H9 (cell line): ENCODE measurements at regions not wholly inside any gene's neighbourhood (a gene's known extent, or its start where the extent isn't known, plus 50 kb on each side); places are given as distances from the start of the nearest gene placed in this dataset.
A peak's percentile ranks its signal among the peaks of the same experiment; 100 is the strongest.

ENCODE experiments used
- DNase-seq: peaks from one replicate; pipeline ENCODE4 v3.0.0-alpha.2; 2017
- H2AFZ ChIP-seq: one replicate; pipeline ENCODE4 v1.6.1; 2013; ENCODE audit warnings: mild to moderate bottlenecking, low read length, control low read depth, moderate library complexity
- H2AK5ac ChIP-seq: 2 replicates; pipeline ENCODE4 v1.6.1; 2013; ENCODE audit warnings: low read length, control low read depth, mixed read lengths; ENCODE audit not compliant: insufficient read length
- H2BK120ac ChIP-seq: one replicate; pipeline ENCODE4 v1.6.1; 2013; ENCODE audit warnings: low read depth, mild to moderate bottlenecking, low read length, control low read depth, inconsistent platforms; ENCODE audit not compliant: poor library complexity, severe bottlenecking
- H2BK12ac ChIP-seq: 2 replicates; pipeline ENCODE4 v1.6.1; 2013; ENCODE audit warnings: low read length, control low read depth, mixed read lengths, low read depth; ENCODE audit not compliant: insufficient read length
- H2BK15ac ChIP-seq: 2 replicates; pipeline ENCODE4 v1.6.1; 2013; ENCODE audit warnings: low read depth, low read length, control low read depth
- H2BK20ac ChIP-seq: one replicate; pipeline ENCODE4 v1.6.1; 2013; ENCODE audit warnings: low read depth, mild to moderate bottlenecking, low read length, control low read depth, inconsistent platforms; ENCODE audit not compliant: poor library complexity, severe bottlenecking
- H2BK5ac ChIP-seq: 2 replicates; pipeline ENCODE4 v1.6.1; 2013; ENCODE audit warnings: low read length, control low read depth, mixed read lengths; ENCODE audit not compliant: insufficient read length
- H3K14ac ChIP-seq: 2 replicates; pipeline ENCODE4 v1.6.1; 2013; ENCODE audit warnings: low read length, control low read depth; ENCODE audit not compliant: insufficient read depth
- H3K18ac ChIP-seq: 2 replicates; pipeline ENCODE4 v1.6.1; 2013; ENCODE audit warnings: low read depth, mild to moderate bottlenecking, mixed read lengths, low read length, control low read depth; ENCODE audit not compliant: insufficient read length
- H3K23ac ChIP-seq: 2 replicates; pipeline ENCODE4 v1.6.1; 2013; ENCODE audit warnings: low read length, control low read depth, mixed read lengths, low read depth; ENCODE audit not compliant: insufficient read length
- H3K23me2 ChIP-seq: 2 replicates; pipeline ENCODE4 v1.6.1; 2013; ENCODE audit warnings: low read depth, mild to moderate bottlenecking, mixed read lengths, low read length, control low read depth; ENCODE audit not compliant: insufficient read length, poor library complexity, severe bottlenecking
- H3K27ac ChIP-seq: 2 replicates; pipeline ENCODE4 v1.5.1; 2013; ENCODE audit warnings: low read length, control low read depth, mixed read lengths, low read depth; ENCODE audit not compliant: insufficient read length
- H3K27me3 ChIP-seq: 2 replicates; pipeline ENCODE4 v1.6.1; 2013; ENCODE audit warnings: low read length, control low read depth, inconsistent platforms; ENCODE audit not compliant: insufficient read depth
- H3K4ac ChIP-seq: 2 replicates; pipeline ENCODE4 v1.6.1; 2013; ENCODE audit warnings: low read depth, mild to moderate bottlenecking, control low read depth, inconsistent platforms, low read length, moderate library complexity
- H3K4me1 ChIP-seq: 2 replicates; pipeline ENCODE4 v1.6.1; 2013; ENCODE audit warnings: low read length, control low read depth, inconsistent platforms; ENCODE audit not compliant: insufficient read depth
- H3K4me2 ChIP-seq: 2 replicates; pipeline ENCODE4 v1.6.1; 2013; ENCODE audit warnings: low read length, control low read depth, mixed read lengths; ENCODE audit not compliant: insufficient read length, insufficient read depth
- H3K56ac ChIP-seq: 2 replicates; pipeline ENCODE4 v1.6.1; 2013; ENCODE audit warnings: low read depth, mild to moderate bottlenecking, mixed read lengths, low read length, control low read depth; ENCODE audit not compliant: insufficient read length
- H3K79me1 ChIP-seq: 2 replicates; pipeline ENCODE4 v1.6.1; 2013; ENCODE audit warnings: low read depth, mild to moderate bottlenecking, moderate library complexity, low read length, control low read depth, inconsistent platforms; ENCODE audit not compliant: insufficient read depth, poor library complexity, severe bottlenecking
- H3K79me2 ChIP-seq: 2 replicates; pipeline ENCODE4 v1.6.1; 2013; ENCODE audit warnings: low read length, control low read depth, inconsistent platforms; ENCODE audit not compliant: insufficient read depth
- H3K9ac ChIP-seq: 2 replicates; pipeline ENCODE4 v1.6.1; 2013; ENCODE audit warnings: low read length, control low read depth, mixed read lengths; ENCODE audit not compliant: insufficient read length; ENCODE audit errors: extremely low read depth
- H3K9me3 ChIP-seq: one replicate; pipeline ENCODE4 v1.6.1; 2013; ENCODE audit warnings: low read depth, low read length, inconsistent platforms; ENCODE audit not compliant: control insufficient read depth
- H3T11ph ChIP-seq: one replicate; pipeline ENCODE4 v1.6.1; 2013; ENCODE audit warnings: mild to moderate bottlenecking, low read length, control low read depth, inconsistent platforms
- H4K20me1 ChIP-seq: one replicate; pipeline ENCODE4 v1.6.1; 2013; ENCODE audit not compliant: control insufficient read depth, insufficient read length, insufficient read depth
- H4K5ac ChIP-seq: 2 replicates; pipeline ENCODE4 v1.6.1; 2013; ENCODE audit warnings: low read depth, mild to moderate bottlenecking, mixed read lengths, low read length, control low read depth; ENCODE audit not compliant: insufficient read length
- H4K8ac ChIP-seq: replicated peaks from 2 replicates; pipeline ENCODE4 v1.6.1; 2013; ENCODE audit warnings: low read length, control low read depth, mixed read lengths, low read depth; ENCODE audit not compliant: insufficient read length
- H4K91ac ChIP-seq: 2 replicates; pipeline ENCODE4 v1.6.1; 2013; ENCODE audit warnings: low read depth, mild to moderate bottlenecking, moderate library complexity, mixed read lengths, low read length, control low read depth; ENCODE audit not compliant: insufficient read length
- H3K27ac Mint-ChIP-seq, 3 experiments: 2 replicates in 2 of 3; 3 replicates in 1 of 3; pipeline ENCODE4 v1.8.0; 2020 to 2021; ENCODE audit warnings: mixed read lengths in 3 of 3, mild to moderate bottlenecking in 1 of 3, moderate library complexity in 1 of 3
- H3K27me3 Mint-ChIP-seq: 2 replicates; pipeline ENCODE4 v1.8.0; 2021; ENCODE audit warnings: low read depth, mild to moderate bottlenecking, moderate library complexity, mixed read lengths
- H3K36me3 Mint-ChIP-seq, 3 experiments: 2 replicates in 2 of 3; 3 replicates in 1 of 3; pipeline ENCODE4 v1.8.0; 2020 to 2021; ENCODE audit warnings: low read depth in 3 of 3, mixed read lengths in 3 of 3; ENCODE audit not compliant: insufficient read depth in 1 of 3
- H3K4me1 Mint-ChIP-seq, 2 experiments: 2 replicates each; pipeline ENCODE4 v1.8.0; 2020; ENCODE audit warnings: mixed read lengths in 2 of 2
- H3K4me3 Mint-ChIP-seq, 2 experiments: 2 replicates in 1 of 2; 3 replicates in 1 of 2; pipeline ENCODE4 v1.8.0; 2020 to 2021; ENCODE audit warnings: mild to moderate bottlenecking in 2 of 2, mixed read lengths in 2 of 2, moderate library complexity in 1 of 2
- H3K9me3 Mint-ChIP-seq, 2 experiments: 2 replicates in 1 of 2; 3 replicates in 1 of 2; pipeline ENCODE4 v1.8.0; 2020; ENCODE audit warnings: mild to moderate bottlenecking in 2 of 2, mixed read lengths in 2 of 2, moderate library complexity in 1 of 2
- WGBS: extraction: QIAGEN DNeasy Blood & Tissue Kit; methylation state at CpG from one replicate; pipeline ENCODE4 v1.1.7; 2013; ENCODE audit warnings: missing lambda C conversion rate, low lambda C conversion rate, mixed read lengths; ENCODE audit not compliant: insufficient read length; ENCODE audit errors: extremely low coverage; 5-methylcytosine and 5-hydroxymethylcytosine counted together
- TF ChIP-seq, protein P1 (sequence below): fragments of 200-600 bp; sonication (generic); conservative IDR thresholded peaks from 3 replicates; pipeline ENCODE4 v1.8.0; 2021; ENCODE audit warnings: antibody characterized with exemption, mild to moderate bottlenecking

GRCh38 chr9:135399000-135399649, 80.5 kb upstream of the PPP1R26 start:
- Mint-ChIP-seq H3K9me3 (peaks cover 25 to 31% of the 10 kb centered on the region in 2 experiments), H3K27me3 (peaks cover 7% of the 10 kb centered on the region), H3K4me3 (no peak overlapping the region), H3K36me3 (peaks cover 3 to 25% (median 5%) of the 10 kb centered on the region in 3 experiments), H3K27ac (peak overlapping the region in 1 of 3 experiments; percentile 88; a peak in 1 of 7 replicates), H3K4me1 (no peaks in the 10 kb centered on the region)
- Histone ChIP-seq H3K79me1 (no peaks in the 10 kb centered on the region), H2BK15ac (no peak overlapping the region), H4K91ac (no peak overlapping the region), H3K9ac (no peak overlapping the region), H3K4me1 (no peaks in the 10 kb centered on the region), H4K8ac (no peak overlapping the region), H2BK120ac (no peak overlapping the region), H3K4me2 (no peak overlapping the region), H4K20me1 (no peaks in the 10 kb centered on the region), H2BK5ac (no peak overlapping the region), H3K4ac (no peak overlapping the region), H3K27ac (no peak overlapping the region), H2AFZ (no peak overlapping the region), H2BK12ac (no peak overlapping the region), H4K5ac (no peak overlapping the region), H3K79me2 (no peaks in the 10 kb centered on the region), H3K9me3 (peaks cover 9% of the 10 kb centered on the region), H3K18ac (no peak overlapping the region), H3K56ac (no peak overlapping the region), H2AK5ac (no peak overlapping the region), H2BK20ac (no peak overlapping the region), H3K14ac (no peak overlapping the region), H3K23ac (no peak overlapping the region), H3K27me3 (no peaks in the 10 kb centered on the region), H3T11ph (no peak overlapping the region), H3K23me2 (no peaks in the 10 kb centered on the region)
- TF ChIP-seq, protein P1, sequence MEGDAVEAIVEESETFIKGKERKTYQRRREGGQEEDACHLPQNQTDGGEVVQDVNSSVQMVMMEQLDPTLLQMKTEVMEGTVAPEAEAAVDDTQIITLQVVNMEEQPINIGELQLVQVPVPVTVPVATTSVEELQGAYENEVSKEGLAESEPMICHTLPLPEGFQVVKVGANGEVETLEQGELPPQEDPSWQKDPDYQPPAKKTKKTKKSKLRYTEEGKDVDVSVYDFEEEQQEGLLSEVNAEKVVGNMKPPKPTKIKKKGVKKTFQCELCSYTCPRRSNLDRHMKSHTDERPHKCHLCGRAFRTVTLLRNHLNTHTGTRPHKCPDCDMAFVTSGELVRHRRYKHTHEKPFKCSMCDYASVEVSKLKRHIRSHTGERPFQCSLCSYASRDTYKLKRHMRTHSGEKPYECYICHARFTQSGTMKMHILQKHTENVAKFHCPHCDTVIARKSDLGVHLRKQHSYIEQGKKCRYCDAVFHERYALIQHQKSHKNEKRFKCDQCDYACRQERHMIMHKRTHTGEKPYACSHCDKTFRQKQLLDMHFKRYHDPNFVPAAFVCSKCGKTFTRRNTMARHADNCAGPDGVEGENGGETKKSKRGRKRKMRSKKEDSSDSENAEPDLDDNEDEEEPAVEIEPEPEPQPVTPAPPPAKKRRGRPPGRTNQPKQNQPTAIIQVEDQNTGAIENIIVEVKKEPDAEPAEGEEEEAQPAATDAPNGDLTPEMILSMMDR: no peak
- no CpG with 5 or more reads among the region's 18 CpGs for WGBS
- DNase-seq: no peak
